ENCODE measurements at regions not wholly inside any gene's neighbourhood (a gene's known extent, or its start where the extent isn't known, plus 50 kb on each side); places are given as distances from the start of the nearest gene placed in this dataset.

- DNase-seq (ENCODE audit: low read depth in 3 of 3) = no peak
Measured at GRCh38 chr5:6806668-6807067, 93.4 kb downstream of the TENT4A start.

- DNase-seq (ENCODE audit: low read depth in 3 of 3) = no peak
Measured at GRCh38 chr5:6808462-6808861, 95.2 kb downstream of the TENT4A start.

GRCh38 chr5:6810641-6811405, 97.6 kb downstream of the TENT4A start:
- no peak for DNase-seq (ENCODE audit: low read depth in 3 of 3)

- no peak for DNase-seq (ENCODE audit: low read depth in 3 of 3)
Measured at GRCh38 chr5:6812091-6812490, 98.9 kb downstream of the TENT4A start.

GRCh38 chr5:6812800-6813731, 99.8 kb downstream of the TENT4A start:
- DNase-seq (ENCODE audit: low read depth in 3 of 3) = no peak

GRCh38 chr5:6814816-6815215, 101.6 kb downstream of the TENT4A start:
- no peak for DNase-seq (ENCODE audit: low read depth in 3 of 3)

GRCh38 chr5:6818594-6819511, 105.6 kb downstream of the TENT4A start:
- no peak for DNase-seq (ENCODE audit: low read depth in 3 of 3)

GRCh38 chr5:6819521-6819920, 106.3 kb downstream of the TENT4A start:
- DNase-seq (ENCODE audit: low read depth in 3 of 3) = no peak

- peak in 1 of 3 experiments; percentile 18 for DNase-seq (ENCODE audit: low read depth in 3 of 3)
Measured at GRCh38 chr5:6820851-6821479, 107.7 kb downstream of the TENT4A start.

GRCh38 chr5:6822068-6822467, 108.8 kb downstream of the TENT4A start:
- DNase-seq (ENCODE audit: low read depth in 3 of 3) = no peak

- no peak for DNase-seq (ENCODE audit: low read depth in 3 of 3)
Measured at GRCh38 chr5:6822556-6823343, 109.5 kb downstream of the TENT4A start.

GRCh38 chr5:6823996-6824395, 110.8 kb downstream of the TENT4A start:
- no peak for DNase-seq (ENCODE audit: low read depth in 3 of 3)

GRCh38 chr5:6825678-6826244, 112.5 kb downstream of the TENT4A start:
- DNase-seq (ENCODE audit: low read depth in 3 of 3) = no peak

GRCh38 chr5:6826756-6827155, 113.5 kb downstream of the TENT4A start:
- no peak for DNase-seq (ENCODE audit: low read depth in 3 of 3)

GRCh38 chr5:6827526-6828219, 114.4 kb downstream of the TENT4A start:
- peak in 1 of 3 experiments; percentile 17 for DNase-seq (ENCODE audit: low read depth in 3 of 3)

- no peak for DNase-seq (ENCODE audit: low read depth in 3 of 3)
Measured at GRCh38 chr5:6829150-6829784, 116.0 kb downstream of the TENT4A start.

- DNase-seq (ENCODE audit: low read depth in 3 of 3) = no peak
Measured at GRCh38 chr5:6830643-6831239, 117.5 kb downstream of the TENT4A start.
